ENCODE measurements at regions not wholly inside any gene's neighbourhood (a gene's known extent, or its start where the extent isn't known, plus 50 kb on each side); places are given as distances from the start of the nearest gene placed in this dataset.

DNA sequence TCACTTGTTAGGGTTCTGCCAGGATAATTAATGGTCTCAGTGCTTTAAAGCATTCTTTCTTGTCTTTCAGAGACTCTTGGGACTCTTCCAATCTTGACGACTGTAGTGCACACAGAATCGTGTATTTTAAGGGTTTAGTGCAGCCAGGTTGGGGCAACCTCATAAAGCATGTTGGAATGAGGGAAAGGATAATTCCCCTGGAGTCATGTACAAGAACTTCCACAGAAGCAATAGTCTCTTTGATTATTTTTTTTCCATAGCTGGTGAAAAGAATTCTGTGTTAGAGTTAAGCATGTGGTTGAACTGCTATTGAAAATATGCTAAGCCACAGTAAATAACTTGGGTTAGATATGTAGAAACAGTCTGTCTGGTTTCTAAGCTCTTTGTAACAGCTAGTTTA lies 246.8 kb upstream of the DAAM1 start:
- DNase-seq, result no peak
- H3K27ac ChIP-seq, result no peak overlapping the region
- H3K4me3 ChIP-seq, result no peak overlapping the region
- H3K4me1 ChIP-seq (ENCODE audit: insufficient read depth), result no peaks in the 10 kb centered on the region
- no peaks in the 10 kb centered on the region for H3K27me3 ChIP-seq
- 3 to 8% (median 7%) methylated on average over 2 of the region's 2 CpGs for WGBS, 3 donors
- H3K36me3 ChIP-seq, result no peaks in the 10 kb centered on the region
- TF ChIP-seq, protein P1, sequence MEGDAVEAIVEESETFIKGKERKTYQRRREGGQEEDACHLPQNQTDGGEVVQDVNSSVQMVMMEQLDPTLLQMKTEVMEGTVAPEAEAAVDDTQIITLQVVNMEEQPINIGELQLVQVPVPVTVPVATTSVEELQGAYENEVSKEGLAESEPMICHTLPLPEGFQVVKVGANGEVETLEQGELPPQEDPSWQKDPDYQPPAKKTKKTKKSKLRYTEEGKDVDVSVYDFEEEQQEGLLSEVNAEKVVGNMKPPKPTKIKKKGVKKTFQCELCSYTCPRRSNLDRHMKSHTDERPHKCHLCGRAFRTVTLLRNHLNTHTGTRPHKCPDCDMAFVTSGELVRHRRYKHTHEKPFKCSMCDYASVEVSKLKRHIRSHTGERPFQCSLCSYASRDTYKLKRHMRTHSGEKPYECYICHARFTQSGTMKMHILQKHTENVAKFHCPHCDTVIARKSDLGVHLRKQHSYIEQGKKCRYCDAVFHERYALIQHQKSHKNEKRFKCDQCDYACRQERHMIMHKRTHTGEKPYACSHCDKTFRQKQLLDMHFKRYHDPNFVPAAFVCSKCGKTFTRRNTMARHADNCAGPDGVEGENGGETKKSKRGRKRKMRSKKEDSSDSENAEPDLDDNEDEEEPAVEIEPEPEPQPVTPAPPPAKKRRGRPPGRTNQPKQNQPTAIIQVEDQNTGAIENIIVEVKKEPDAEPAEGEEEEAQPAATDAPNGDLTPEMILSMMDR (IDR thresholded peaks at IDR 0.05), result no peak
- no peak for TF ChIP-seq EP300 (IDR thresholded peaks at IDR 0.05)
- no peak for TF ChIP-seq POLR2A (IDR thresholded peaks at IDR 0.05)
- no peaks in the 10 kb centered on the region for H3K9me3 ChIP-seq
- intact Hi-C loops (cut with DNase I), result no loop called here

DNA sequence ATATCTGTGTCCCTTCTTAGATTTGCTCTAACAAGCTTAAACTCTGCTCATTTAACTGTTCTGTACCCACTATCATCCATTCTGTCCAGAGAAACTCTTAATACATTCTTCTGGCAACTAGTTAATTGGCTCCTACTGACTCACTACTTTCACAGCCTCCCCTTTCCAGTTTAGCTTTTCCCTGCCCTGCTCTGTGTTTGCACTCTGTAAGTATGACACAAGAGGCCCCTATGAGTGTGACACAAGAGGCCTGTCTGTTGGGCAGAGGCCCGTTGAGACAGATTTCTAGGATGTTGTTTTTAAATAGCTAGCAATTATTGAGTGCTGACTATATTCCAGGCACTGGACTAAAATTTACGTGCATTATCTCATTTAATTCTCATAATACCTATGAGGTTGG lies 246.0 kb upstream of the DAAM1 start:
- intact Hi-C loops (cut with DNase I), result no loop called here
- H3K4me1 ChIP-seq (ENCODE audit: insufficient read depth), result no peaks in the 10 kb centered on the region
- 65 to 80% (median 77%) methylated on average over 2 of the region's 2 CpGs for WGBS, 3 donors
- TF ChIP-seq POLR2A (IDR thresholded peaks at IDR 0.05) (no peak), EP300 (IDR thresholded peaks at IDR 0.05) (no peak)
- TF ChIP-seq, protein P1 (IDR thresholded peaks at IDR 0.05), result no peak
- no peaks in the 10 kb centered on the region for H3K27me3 ChIP-seq
- no peaks in the 10 kb centered on the region for H3K36me3 ChIP-seq
- no peaks in the 10 kb centered on the region for H3K9me3 ChIP-seq
- no peak overlapping the region for H3K4me3 ChIP-seq
- no peak overlapping the region for H3K27ac ChIP-seq
- DNase-seq, result no peak

DNA sequence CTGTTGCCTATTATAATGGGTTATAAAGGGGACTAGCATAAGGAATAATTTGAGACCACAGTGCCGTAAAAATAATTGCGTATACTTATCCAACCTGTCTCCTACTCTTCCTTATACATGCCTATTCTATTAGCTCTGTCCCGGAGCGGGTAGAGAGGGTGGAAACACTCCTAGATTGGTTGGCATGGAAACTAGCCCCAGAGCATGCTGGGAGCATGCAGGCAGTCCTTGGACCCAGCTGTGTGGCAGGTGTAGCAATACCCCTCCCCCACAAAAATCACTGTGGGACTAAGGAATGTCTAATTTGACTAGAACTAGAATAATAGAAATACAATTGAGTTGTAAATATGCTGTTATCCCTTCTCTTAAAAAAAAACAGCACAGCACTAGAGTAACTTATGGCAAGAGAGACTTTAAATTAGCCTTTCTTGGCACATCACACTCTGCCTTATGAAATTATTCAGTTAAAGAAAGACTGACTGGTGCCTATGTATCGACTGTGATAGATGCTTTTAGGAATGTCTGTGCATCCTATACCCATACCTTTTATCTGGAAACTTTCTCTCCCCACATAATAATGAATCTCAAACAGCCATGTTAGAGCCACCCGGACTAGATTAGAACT lies 244.0 kb upstream of the DAAM1 start:
- peak in 1 of 5 donors; percentile 27 for DNase-seq
- H3K9me3 ChIP-seq, result no peaks in the 10 kb centered on the region
- no peak overlapping the region for H3K4me3 ChIP-seq
- intact Hi-C loops (cut with DNase I), result no loop called here
- no peaks in the 10 kb centered on the region for H3K4me1 ChIP-seq (ENCODE audit: insufficient read depth)
- H3K27me3 ChIP-seq, result no peaks in the 10 kb centered on the region
- TF ChIP-seq POLR2A (IDR thresholded peaks at IDR 0.05) (no peak), EP300 (IDR thresholded peaks at IDR 0.05) (no peak)
- TF ChIP-seq, protein P1 (IDR thresholded peaks at IDR 0.05), result no peak
- WGBS, 3 donors, result 52 to 69% (median 55%) methylated on average over 6 of the region's 6 CpGs
- H3K36me3 ChIP-seq, result no peaks in the 10 kb centered on the region
- no peak overlapping the region for H3K27ac ChIP-seq

DNA sequence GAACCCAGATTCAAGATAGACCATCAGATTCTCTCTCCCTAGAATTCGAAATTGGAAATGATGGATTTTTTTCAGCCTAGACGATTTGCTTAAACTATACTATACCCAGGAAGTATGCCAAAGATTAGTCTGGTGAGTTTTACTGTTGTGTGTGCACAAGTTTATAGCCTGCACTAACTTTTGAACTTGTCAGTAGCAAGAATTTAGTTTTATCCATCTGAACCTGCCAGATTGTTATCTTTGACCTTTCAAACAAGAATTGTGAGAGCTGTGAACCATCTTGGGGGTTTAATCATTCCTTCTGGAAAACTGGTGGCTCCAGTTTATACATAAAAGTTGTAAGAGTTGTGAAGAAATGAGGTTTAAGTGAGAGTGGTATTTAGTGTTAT lies 243.5 kb upstream of the DAAM1 start:
- no peak for TF ChIP-seq EP300 (IDR thresholded peaks at IDR 0.05)
- TF ChIP-seq, protein P1 (IDR thresholded peaks at IDR 0.05), result no peak
- no peak for TF ChIP-seq POLR2A (IDR thresholded peaks at IDR 0.05)
- intact Hi-C loops (cut with DNase I), result no loop called here
- 38 to 42% (median 42%) methylated on average over 2 of the region's 2 CpGs for whole genome bisulfite sequencing, 3 donors
- Histone ChIP-seq H3K4me1 (ENCODE audit: insufficient read depth) (no peaks in the 10 kb centered on the region), H3K9me3 (no peaks in the 10 kb centered on the region), H3K27me3 (no peaks in the 10 kb centered on the region), H3K27ac (no peak overlapping the region), H3K36me3 (no peaks in the 10 kb centered on the region), H3K4me3 (no peak overlapping the region)
- no peak for DNase-seq
